Body of pancreas (tissue), 4 donors: ENCODE measurements at regions not wholly inside any gene's neighbourhood (a gene's known extent, or its start where the extent isn't known, plus 50 kb on each side); places are given as distances from the start of the nearest gene placed in this dataset.

Experiments used
- CTCF ChIP-seq, 7 experiments: fragments of 450-650 bp in 4 of 7; fragments of 200-600 bp in 3 of 7; sonication (generic) in 3 of 7; IDR thresholded peaks; one replicate each; pipeline ENCODE4 v1.5.1; 2016 to 2019; ENCODE audit warnings: antibody characterized with exemption in 7 of 7
- POLR2A ChIP-seq, 3 donors: fragments of 450-650 bp; IDR thresholded peaks; one replicate each; pipeline ENCODE4 v1.6.1; 2016; ENCODE audit warnings: antibody characterized with exemption in 3 of 3, mild to moderate bottlenecking in 2 of 3

DNA sequence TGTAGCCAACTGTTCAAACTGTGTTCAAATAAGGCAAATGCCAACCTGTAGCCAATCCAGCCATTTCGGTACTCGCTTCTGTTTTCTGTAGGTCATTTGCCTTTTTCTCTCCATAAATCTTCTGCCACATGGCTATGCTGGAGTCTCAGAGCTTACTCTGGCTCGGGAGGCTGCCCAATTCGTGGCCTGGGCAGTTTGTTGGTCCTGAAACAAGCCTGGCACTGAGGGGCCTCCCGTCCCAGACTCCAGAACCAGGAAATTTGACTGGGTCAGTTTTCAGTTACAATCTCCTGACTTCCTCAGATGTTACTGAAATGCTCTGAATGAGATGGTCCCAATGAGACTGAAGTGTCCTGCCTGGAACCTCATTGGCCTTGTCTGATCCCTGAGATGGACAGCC lies 120.8 kb upstream of the NPAS2 start:
- TF ChIP-seq POLR2A (IDR thresholded peaks at IDR 0.05) (no peak), CTCF (IDR thresholded peaks at IDR 0.05) (no peak)
